Panc1 (cell line): ENCODE measurements at regions not wholly inside any gene's neighbourhood (a gene's known extent, or its start where the extent isn't known, plus 50 kb on each side); places are given as distances from the start of the nearest gene placed in this dataset.

Experiments used
- CTCF ChIP-seq: fragments of 450-650 bp; IDR thresholded peaks from 2 replicates; pipeline ENCODE4 v1.5.1; 2017; ENCODE audit warnings: mild to moderate bottlenecking
- SIN3A ChIP-seq: IDR thresholded peaks from 2 replicates; pipeline ENCODE4 v1.6.1; 2012; ENCODE audit warnings: low read depth, mild to moderate bottlenecking, low read length, moderate library complexity, borderline replicate concordance; ENCODE audit not compliant: insufficient read depth

DNA sequence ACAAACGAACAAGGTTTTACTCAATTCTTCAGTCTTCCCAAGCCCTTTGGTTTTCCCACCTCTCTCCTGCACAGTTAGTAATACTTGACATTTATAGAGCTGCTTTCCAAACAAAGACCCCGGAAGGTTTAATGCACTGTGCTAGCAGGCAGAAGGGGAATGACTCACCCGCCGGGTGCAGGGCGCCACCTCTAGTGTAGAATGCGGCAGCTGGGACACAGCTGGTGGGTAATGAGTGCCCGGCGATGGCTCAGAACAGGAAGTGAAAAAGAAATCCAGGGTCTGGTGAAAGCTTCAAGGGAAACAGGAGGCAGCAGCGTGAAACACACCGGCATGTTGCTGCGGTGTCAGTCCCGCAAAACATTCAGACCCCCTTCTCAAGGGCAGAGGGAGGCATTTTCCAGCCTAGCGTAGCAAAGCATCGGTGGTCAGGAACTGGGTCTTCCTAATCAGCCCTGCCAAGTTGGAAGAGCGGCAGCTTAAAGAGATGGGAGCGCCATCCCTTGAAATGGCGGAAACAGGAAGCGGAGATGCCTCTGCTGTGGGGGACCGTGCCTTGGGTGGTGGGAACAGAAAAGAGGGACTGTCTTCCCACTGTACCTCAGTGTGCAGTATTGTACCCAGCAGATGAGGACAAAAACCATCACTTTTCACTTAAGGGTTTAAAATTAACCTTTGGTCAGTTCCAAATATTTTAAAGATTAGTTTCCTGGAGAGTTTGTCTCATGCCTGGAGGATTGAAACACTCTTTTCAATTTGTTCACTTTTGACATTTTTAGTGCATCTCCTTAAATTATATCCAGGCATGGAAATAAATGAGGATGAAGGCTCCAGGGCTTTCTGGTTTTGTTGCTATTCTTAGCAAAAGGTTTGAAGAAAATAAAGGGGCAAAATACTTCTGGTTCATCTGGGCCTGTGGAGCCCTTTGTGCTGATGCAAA is 160.7 kb upstream of the MCTP2 start:
- no peak for TF ChIP-seq CTCF
- no peak for TF ChIP-seq SIN3A
